ENCODE measurements at regions not wholly inside any gene's neighbourhood (a gene's known extent, or its start where the extent isn't known, plus 50 kb on each side); places are given as distances from the start of the nearest gene placed in this dataset.
A peak's percentile ranks its signal among the peaks of the same experiment; 100 is the strongest.

DNA sequence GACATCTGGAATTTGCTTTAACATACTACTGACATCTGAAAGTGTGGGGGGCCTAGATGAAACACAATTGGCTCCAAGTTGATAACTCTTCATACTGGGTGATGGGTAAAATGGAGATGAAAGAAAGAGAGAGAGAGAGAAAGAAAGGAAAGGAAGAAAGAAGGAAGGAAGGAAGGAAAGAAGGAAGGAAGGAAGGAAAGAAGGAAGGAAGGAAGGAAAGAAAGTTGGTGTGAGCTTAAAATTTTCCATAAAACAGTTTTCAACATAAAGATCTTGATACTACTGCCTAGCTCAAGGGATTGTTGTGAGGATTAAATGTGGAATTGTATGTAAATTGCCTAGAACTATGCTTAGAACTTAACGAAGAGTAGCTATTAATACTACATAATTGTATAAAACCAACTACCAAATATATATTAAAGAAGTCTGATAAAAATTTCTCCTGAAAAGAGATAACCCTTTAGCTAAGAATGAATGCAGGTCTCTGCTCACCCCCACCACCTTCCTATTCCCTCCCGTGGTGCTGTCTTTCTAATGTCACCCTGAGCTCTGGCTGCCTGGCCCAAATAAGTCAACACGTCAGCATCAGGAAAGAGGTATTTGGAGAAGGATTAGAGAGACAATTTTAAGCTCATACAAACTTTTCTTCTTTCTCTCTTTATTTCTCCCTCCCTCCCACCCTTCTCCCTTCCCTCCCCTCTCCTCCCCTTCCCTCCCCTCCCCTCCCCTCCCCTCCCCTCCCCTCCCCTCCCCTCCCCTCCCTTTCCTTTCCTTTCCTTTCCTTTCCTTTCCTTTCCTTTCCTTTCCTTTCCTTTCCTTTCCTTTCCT is 89.3 kb upstream of the SGIP1 start:
- POLR2A ChIA-PET, result no interaction called here
- no peak for DNase-seq (ENCODE audit: extremely low spot score)
- CTCF ChIA-PET, result interaction anchor here (0.9 to 13.5 kb wide), 28 partner anchors 11 to 504 kb away, joined by 3 to 516 read pairs (median 10); no protein-coding TSS in a partner anchor
- TF ChIP-seq, protein P1, sequence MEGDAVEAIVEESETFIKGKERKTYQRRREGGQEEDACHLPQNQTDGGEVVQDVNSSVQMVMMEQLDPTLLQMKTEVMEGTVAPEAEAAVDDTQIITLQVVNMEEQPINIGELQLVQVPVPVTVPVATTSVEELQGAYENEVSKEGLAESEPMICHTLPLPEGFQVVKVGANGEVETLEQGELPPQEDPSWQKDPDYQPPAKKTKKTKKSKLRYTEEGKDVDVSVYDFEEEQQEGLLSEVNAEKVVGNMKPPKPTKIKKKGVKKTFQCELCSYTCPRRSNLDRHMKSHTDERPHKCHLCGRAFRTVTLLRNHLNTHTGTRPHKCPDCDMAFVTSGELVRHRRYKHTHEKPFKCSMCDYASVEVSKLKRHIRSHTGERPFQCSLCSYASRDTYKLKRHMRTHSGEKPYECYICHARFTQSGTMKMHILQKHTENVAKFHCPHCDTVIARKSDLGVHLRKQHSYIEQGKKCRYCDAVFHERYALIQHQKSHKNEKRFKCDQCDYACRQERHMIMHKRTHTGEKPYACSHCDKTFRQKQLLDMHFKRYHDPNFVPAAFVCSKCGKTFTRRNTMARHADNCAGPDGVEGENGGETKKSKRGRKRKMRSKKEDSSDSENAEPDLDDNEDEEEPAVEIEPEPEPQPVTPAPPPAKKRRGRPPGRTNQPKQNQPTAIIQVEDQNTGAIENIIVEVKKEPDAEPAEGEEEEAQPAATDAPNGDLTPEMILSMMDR (IDR thresholded peaks at IDR 0.05; ENCODE audit: control extremely low read depth, extremely low read depth, low read depth, missing control alignments), result no peak

DNA sequence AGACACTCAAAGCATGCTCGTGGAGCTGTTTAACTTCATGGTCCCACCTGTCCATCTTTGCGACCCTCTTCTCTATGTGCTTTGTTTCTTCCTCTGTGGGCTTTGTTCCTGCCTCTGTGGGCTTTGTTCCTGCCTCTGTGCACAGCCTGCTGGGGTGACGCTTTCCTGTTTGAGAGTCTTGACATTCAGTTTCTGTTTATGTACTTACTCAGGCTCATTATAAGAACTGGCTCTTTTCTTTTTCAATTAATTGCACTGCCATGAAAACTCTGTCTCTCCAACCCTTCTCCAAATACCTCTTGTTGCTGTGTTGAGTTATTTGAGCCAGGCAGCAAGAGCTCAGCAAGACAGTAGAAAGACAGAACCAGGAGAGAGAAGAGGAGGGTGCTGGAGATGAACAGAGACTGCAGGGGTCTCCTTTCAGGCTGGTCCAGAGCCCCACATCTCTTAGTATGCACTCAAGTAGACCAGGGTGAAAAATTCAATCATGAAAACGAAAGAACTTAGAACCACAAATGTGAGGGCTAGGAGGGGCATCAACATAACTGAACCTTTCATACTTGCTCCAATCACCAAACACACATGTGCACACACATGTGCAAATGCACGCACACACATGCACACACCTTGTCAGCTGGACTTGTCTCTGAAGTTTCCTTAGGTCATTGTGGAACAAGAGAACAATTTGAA is 88.3 kb upstream of the SGIP1 start:
- TF ChIP-seq, protein P1 (IDR thresholded peaks at IDR 0.05; ENCODE audit: control extremely low read depth, extremely low read depth, low read depth, missing control alignments), result peak; percentile 22
- POLR2A ChIA-PET, result no interaction called here

DNA sequence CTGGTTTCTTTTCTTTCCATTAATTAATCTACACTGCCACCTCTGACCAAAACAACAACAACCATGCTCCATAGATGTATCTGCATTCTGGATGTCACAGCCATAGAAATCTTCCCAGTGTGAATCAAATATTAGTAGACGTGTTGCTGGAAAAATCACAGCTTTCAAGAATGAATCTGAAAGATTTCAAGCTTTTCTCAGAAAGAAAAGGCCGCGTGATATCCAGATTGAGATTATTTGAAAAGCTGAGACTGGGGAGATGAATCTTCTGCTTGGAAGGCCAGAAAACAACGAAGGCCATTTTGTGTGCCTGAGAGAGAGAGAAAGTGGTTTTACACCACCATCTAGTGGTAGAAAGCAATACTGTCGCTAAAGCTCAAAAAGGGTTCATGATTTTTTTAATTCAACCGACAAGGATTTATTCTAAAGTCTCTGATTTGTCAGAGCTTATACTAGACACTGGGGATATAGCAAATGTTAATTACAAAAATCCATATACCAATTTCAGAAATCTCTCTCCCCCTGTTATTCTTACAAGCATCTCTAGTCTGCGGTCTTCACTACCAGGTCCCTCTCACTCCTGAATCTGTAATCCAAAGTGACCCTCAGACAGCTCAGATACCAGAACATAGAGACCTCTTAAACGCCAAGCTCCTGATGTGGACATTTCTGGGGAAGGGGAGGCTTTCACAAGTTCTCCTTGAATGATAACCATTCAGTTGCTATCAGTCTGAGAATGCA is 87.5 kb upstream of the SGIP1 start:
- ChIA-PET CTCF (interaction anchor here (0.6 to 13.5 kb wide), 58 partner anchors 10 to 1382 kb away, joined by 3 to 516 read pairs (median 6); no protein-coding TSS in a partner anchor), POLR2A (no interaction called here)
- TF ChIP-seq, protein P1 (IDR thresholded peaks at IDR 0.05; ENCODE audit: control extremely low read depth, extremely low read depth, low read depth, missing control alignments), result peak; percentile 72
- DNase-seq (ENCODE audit: extremely low spot score), result peak; percentile 64

More for the DNA sequence above, 88.3 kb upstream of the SGIP1 start:
- peak; percentile 55 for DNase-seq (ENCODE audit: extremely low spot score)
- CTCF ChIA-PET, result interaction anchor here (0.6 to 13.5 kb wide), 60 partner anchors 12 to 1016 kb away, joined by 3 to 516 read pairs (median 5); no protein-coding TSS in a partner anchor

DNA sequence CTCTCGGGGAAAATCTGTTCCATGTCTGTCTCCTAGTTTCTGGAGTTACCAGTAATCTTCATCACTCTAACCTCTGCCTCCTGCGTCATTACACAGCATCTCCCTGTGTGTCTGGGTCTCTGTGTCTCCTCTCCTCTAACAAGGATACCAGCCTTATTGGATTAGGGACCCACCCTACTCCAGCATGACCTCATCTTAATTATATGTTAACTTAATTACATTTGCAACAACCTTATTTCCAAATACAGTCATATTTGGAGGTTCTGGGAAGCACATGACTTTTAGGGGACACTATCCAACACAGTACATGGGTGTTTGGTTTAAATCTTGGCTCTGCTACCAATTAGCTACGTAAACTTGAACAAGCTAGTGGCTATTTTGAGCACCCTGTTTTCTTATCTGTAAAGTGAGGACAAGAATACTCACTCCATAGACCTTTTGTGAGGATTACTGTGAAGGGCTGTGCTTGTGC is 83.9 kb upstream of the SGIP1 start:
- no peak for DNase-seq (ENCODE audit: extremely low spot score)
- CTCF ChIA-PET, result interaction anchor here (0.9 to 13.5 kb wide), 15 partner anchors 11 to 490 kb away, joined by 3 to 516 read pairs (median 3); no protein-coding TSS in a partner anchor
- POLR2A ChIA-PET, result no interaction called here

DNA sequence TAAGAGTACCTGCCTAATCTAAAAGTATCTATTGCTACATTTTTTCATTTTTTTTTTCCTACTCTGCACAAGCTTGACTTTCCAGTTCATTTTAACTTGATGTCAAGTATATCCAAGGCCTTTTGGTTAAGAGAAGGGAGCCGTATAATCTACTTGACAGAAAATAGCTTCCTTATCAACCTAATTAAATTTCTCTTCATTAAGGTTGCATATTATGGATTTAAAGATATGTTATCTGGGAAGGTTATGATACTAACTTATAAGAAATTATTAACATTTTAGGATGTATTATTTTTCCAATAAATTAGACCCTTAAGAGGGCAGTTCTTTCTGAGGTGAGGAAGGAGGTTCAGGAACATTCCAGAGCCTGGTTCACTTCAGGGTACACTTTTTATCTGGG is 83.1 kb upstream of the SGIP1 start:
- DNase-seq (ENCODE audit: extremely low spot score), result no peak
- POLR2A ChIA-PET, result no interaction called here
- TF ChIP-seq, protein P1 (IDR thresholded peaks at IDR 0.05; ENCODE audit: control extremely low read depth, extremely low read depth, low read depth, missing control alignments), result no peak

More for the DNA sequence above, 83.9 kb upstream of the SGIP1 start:
- TF ChIP-seq, protein P1 (IDR thresholded peaks at IDR 0.05; ENCODE audit: control extremely low read depth, extremely low read depth, low read depth, missing control alignments), result no peak

DNA sequence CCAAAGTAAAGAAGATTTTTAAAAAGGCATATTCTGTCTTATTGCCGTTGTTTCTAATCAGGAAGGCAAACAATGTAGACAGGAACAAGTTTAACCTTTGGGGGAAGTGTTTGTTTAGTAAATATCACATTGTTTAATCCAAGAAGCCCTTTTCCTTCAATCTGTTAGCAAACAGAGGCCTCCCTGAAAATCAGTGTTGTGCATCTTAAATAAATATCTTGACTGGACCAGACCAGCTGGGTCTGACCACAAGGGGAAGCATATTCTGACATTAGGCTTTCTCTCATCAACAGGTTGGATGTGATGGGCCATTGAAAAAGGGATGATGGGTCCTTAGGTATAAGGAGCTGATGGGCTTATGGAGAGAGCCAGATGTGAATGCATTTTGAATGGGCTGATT is 81.8 kb upstream of the SGIP1 start:
- TF ChIP-seq, protein P1 (IDR thresholded peaks at IDR 0.05; ENCODE audit: control extremely low read depth, extremely low read depth, low read depth, missing control alignments), result no peak
- no peak for DNase-seq (ENCODE audit: extremely low spot score)
- CTCF ChIA-PET, result interaction anchor here (13.5 kb wide), 1 partner anchor 202 kb away, joined by 516 read pairs; no protein-coding TSS in a partner anchor
- POLR2A ChIA-PET, result no interaction called here

More for the DNA sequence above, 83.1 kb upstream of the SGIP1 start:
- CTCF ChIA-PET, result interaction anchor here (0.9 to 13.5 kb wide), 10 partner anchors 14 to 491 kb away, joined by 3 to 516 read pairs (median 3); no protein-coding TSS in a partner anchor
